Mesenchymal stem cell (in vitro differentiated cells and primary cell): ENCODE measurements at regions not wholly inside any gene's neighbourhood (a gene's known extent, or its start where the extent isn't known, plus 50 kb on each side); places are given as distances from the start of the nearest gene placed in this dataset.
"Not testable (repeated sequence)": the region's sequence is repeated elsewhere in the genome, so short reads cannot be mapped to it uniquely, and the experiment has no call there.

Experiments used
- DNase-seq: peaks from one replicate; pipeline ENCODE4 v3.0.0-alpha.2; 2013
- H2AFZ ChIP-seq: one replicate; pipeline ENCODE4 v1.6.1; 2013; ENCODE audit warnings: low read depth, mild to moderate bottlenecking, control low read depth, inconsistent platforms, low read length, moderate library complexity
- H2AK5ac ChIP-seq: 2 replicates; pipeline ENCODE4 v1.6.1; 2013; ENCODE audit warnings: low read length, moderate library complexity, mild to moderate bottlenecking, inconsistent platforms; ENCODE audit not compliant: severe bottlenecking
- H2BK120ac ChIP-seq: one replicate; pipeline ENCODE4 v1.6.1; 2013; ENCODE audit warnings: low read depth, mild to moderate bottlenecking, inconsistent platforms, low read length, moderate library complexity
- H2BK12ac ChIP-seq, 2 experiments: one replicate each; pipeline ENCODE4 v1.6.1; 2013; ENCODE audit warnings: inconsistent platforms in 2 of 2, low read length in 2 of 2, mild to moderate bottlenecking in 2 of 2, moderate library complexity in 2 of 2, control low read depth in 1 of 2
- H2BK15ac ChIP-seq: one replicate; pipeline ENCODE4 v1.6.1; 2013; ENCODE audit warnings: mild to moderate bottlenecking, low read depth, inconsistent platforms; ENCODE audit not compliant: poor library complexity, severe bottlenecking
- H2BK5ac ChIP-seq: 2 replicates; pipeline ENCODE4 v1.6.1; 2013; ENCODE audit warnings: low read depth, mild to moderate bottlenecking, low read length, control low read depth, inconsistent platforms; ENCODE audit not compliant: poor library complexity, severe bottlenecking
- H3K14ac ChIP-seq, 2 experiments: one replicate each; pipeline ENCODE4 v1.6.1; 2013; ENCODE audit warnings: inconsistent platforms in 2 of 2, low read length in 2 of 2, control low read depth in 1 of 2, mild to moderate bottlenecking in 1 of 2, moderate library complexity in 1 of 2
- H3K18ac ChIP-seq, 2 experiments: one replicate each; pipeline ENCODE4 v1.6.1; 2013; ENCODE audit warnings: inconsistent platforms in 2 of 2, low read length in 2 of 2, control low read depth in 1 of 2, low read depth in 1 of 2, mild to moderate bottlenecking in 1 of 2
- H3K23ac ChIP-seq, 2 experiments: one replicate each; pipeline ENCODE4 v1.6.1; 2013; ENCODE audit warnings: inconsistent platforms in 2 of 2, low read length in 2 of 2, mild to moderate bottlenecking in 2 of 2, moderate library complexity in 2 of 2, control low read depth in 1 of 2
- H3K27ac ChIP-seq: 2 replicates; pipeline ENCODE4 v1.5.1; 2013; ENCODE audit warnings: mild to moderate bottlenecking, moderate library complexity, low read length, control low read depth, inconsistent platforms; ENCODE audit not compliant: poor library complexity, severe bottlenecking
- H3K27me3 ChIP-seq, 2 experiments: 2 replicates each; pipeline versions ENCODE4 v1.6.1 to v1.7.0; 2013; ENCODE audit warnings: low read length in 2 of 2, mild to moderate bottlenecking in 2 of 2, moderate library complexity in 2 of 2, control low read depth in 1 of 2, inconsistent platforms in 1 of 2; ENCODE audit not compliant: control insufficient read depth in 1 of 2, insufficient read depth in 1 of 2
- H3K36me3 ChIP-seq, 2 experiments: 2 replicates each; pipeline versions ENCODE4 v1.6.1 to v1.7.0; 2013; ENCODE audit warnings: low read length in 2 of 2, control low read depth in 1 of 2, inconsistent platforms in 1 of 2, low read depth in 1 of 2, mild to moderate bottlenecking in 1 of 2; ENCODE audit not compliant: insufficient read depth in 2 of 2, control insufficient read depth in 1 of 2
- H3K4ac ChIP-seq, 2 experiments: one replicate each; pipeline ENCODE4 v1.6.1; 2013; ENCODE audit warnings: inconsistent platforms in 2 of 2, low read length in 2 of 2, mild to moderate bottlenecking in 2 of 2, moderate library complexity in 2 of 2, control low read depth in 1 of 2, low read depth in 1 of 2
- H3K4me1 ChIP-seq: 2 replicates; pipeline ENCODE4 v1.6.1; 2013; ENCODE audit warnings: low read depth, low read length, control low read depth; ENCODE audit not compliant: control insufficient read depth, insufficient read depth
- H3K4me2 ChIP-seq: 2 replicates; pipeline ENCODE4 v1.6.1; 2013; ENCODE audit warnings: low read length, mild to moderate bottlenecking, inconsistent platforms; ENCODE audit not compliant: poor library complexity, severe bottlenecking
- H3K4me3 ChIP-seq, 2 experiments: 2 replicates each; pipeline versions ENCODE4 v1.5.1 to v1.7.0; 2013; ENCODE audit warnings: low read length in 2 of 2, mild to moderate bottlenecking in 2 of 2, control low read depth in 1 of 2, low read depth in 1 of 2; ENCODE audit not compliant: insufficient read depth in 1 of 2
- H3K79me1 ChIP-seq: replicated peaks from 2 replicates; pipeline ENCODE4 v1.6.1; 2013; ENCODE audit warnings: mild to moderate bottlenecking, control low read depth, low read length, inconsistent platforms; ENCODE audit not compliant: poor library complexity, severe bottlenecking
- H3K9ac ChIP-seq: 2 replicates; pipeline ENCODE4 v1.7.0; 2013; ENCODE audit warnings: mild to moderate bottlenecking, low read length, moderate library complexity
- H3K9me3 ChIP-seq: 2 replicates; pipeline ENCODE4 v1.7.0; 2013; ENCODE audit warnings: mild to moderate bottlenecking, low read length; ENCODE audit not compliant: control insufficient read depth
- H4K8ac ChIP-seq: one replicate; pipeline ENCODE4 v1.6.1; 2013; ENCODE audit warnings: inconsistent platforms, mild to moderate bottlenecking, low read length, moderate library complexity
- H4K91ac ChIP-seq: one replicate; pipeline ENCODE4 v1.6.1; 2013; ENCODE audit warnings: mild to moderate bottlenecking, low read length, inconsistent platforms
- WGBS: methylation state at CpG from one replicate; pipeline ENCODE4 v1.1.7; 2013; ENCODE audit warnings: mixed read lengths; 5-methylcytosine and 5-hydroxymethylcytosine counted together

DNA sequence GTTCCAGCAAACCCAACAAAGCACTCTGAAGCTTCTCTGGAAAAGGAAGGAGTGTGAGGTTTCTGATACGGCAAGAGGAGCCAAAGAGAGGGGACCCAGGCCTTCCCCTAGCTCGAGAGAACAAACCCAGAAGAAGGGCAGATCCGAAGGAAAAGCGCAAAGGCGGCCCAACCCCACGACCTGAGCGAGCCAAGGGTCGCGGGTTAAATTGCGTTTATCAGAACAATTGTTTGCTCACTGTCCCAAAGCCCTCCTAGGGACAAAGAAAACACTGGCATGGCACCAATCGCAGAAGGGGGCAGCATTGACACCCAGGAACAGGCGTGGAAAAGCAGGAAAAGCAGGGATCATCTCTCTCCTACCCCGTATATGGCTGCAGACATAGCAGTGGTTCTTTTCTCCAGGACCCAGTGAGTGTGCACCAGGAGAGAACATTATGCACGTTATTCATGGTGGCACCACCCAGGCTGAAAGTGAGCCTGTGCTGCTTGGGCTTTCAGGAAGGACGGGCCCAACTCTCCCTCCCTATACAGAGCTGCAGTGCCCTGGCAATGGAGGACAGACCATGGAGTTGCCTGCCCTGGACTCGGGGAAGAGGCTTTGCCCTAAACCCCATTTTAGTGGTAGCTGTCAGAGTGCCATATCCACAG lies 167.0 kb downstream of the FAM72C start:
- not testable (repeated sequence) for H2BK120ac ChIP-seq, H3K36me3 ChIP-seq, H2BK5ac ChIP-seq, H2BK12ac ChIP-seq, DNase-seq, H3K23ac ChIP-seq, H3K14ac ChIP-seq, H4K91ac ChIP-seq, H3K18ac ChIP-seq, H3K9me3 ChIP-seq, H2AK5ac ChIP-seq, H3K79me1 ChIP-seq, H4K8ac ChIP-seq, H3K4ac ChIP-seq, H3K4me2 ChIP-seq, H3K4me1 ChIP-seq, H3K27ac ChIP-seq, H3K9ac ChIP-seq, H2AFZ ChIP-seq, H3K27me3 ChIP-seq, H2BK15ac ChIP-seq
- 28% methylated on average over 6 of the region's 16 CpGs for WGBS
- peak overlapping the region in 1 of 2 experiments; percentile 65 for H3K4me3 ChIP-seq

DNA sequence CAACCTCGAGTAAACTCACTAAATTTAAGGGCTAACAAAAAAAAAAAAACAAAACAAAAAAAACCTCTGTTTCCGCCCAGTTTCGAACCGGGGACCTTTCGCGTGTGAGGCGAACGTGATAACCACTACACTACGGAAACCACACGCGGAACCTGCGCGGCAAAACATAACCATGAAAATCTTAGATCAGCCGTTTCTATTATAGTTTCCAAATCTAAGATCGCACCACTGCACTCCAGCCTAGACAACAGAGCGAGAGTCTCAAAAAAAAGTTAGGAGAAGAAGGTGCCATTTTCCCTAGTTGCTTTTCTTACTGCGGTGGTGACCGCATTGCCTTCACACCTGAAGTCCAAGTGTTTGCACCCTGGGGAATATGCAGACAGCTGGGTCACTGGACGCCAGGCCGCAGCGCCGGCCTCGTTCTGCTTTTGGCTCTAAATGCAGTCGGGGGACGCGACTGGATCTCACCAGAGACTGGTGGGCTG lies 167.8 kb downstream of the FAM72C start:
- H2BK120ac ChIP-seq, H2AFZ ChIP-seq, H3K4ac ChIP-seq, H4K8ac ChIP-seq, H3K79me1 ChIP-seq, H2BK5ac ChIP-seq, H3K36me3 ChIP-seq, H2BK12ac ChIP-seq, H3K27me3 ChIP-seq, H2BK15ac ChIP-seq, H3K4me2 ChIP-seq, H3K14ac ChIP-seq, H3K4me1 ChIP-seq, H2AK5ac ChIP-seq, H3K23ac ChIP-seq, H4K91ac ChIP-seq, H3K18ac ChIP-seq, H3K27ac ChIP-seq, H3K9me3 ChIP-seq: not testable (repeated sequence)
- H3K9ac ChIP-seq, result peak overlapping the region; percentile 53
- peak overlapping the region in 1 of 2 experiments; percentile 91 for H3K4me3 ChIP-seq
- WGBS, result 0% methylated on average over 13 of the region's 26 CpGs
- peak; percentile 6 for DNase-seq

DNA sequence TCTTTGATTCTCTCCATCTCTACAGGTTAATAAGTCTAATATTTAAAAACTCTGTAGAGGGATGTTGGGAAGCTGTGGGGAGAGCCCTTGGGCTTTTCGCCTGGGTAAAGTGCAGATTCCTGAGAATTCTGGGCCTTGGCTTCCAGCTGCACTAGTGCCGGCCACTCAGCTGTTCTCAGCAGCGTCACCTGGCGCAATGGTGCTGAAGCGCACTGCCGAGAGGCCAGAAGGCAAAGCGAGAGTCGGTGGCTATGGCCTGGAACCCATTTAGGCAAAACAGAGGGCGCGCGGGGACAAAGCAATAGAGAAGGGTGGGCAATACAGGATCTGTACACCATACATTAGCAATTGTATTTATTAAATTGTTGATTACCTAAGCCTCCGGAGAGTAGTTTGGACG lies 168.7 kb downstream of the FAM72C start:
- H3K36me3 ChIP-seq, H4K8ac ChIP-seq, H2BK12ac ChIP-seq, H2AFZ ChIP-seq, H3K23ac ChIP-seq, H3K79me1 ChIP-seq, H3K4me2 ChIP-seq, H3K4me3 ChIP-seq, H4K91ac ChIP-seq, H3K9ac ChIP-seq, H3K14ac ChIP-seq, H3K9me3 ChIP-seq, H3K4ac ChIP-seq, H2BK15ac ChIP-seq, H3K27ac ChIP-seq, H2AK5ac ChIP-seq, H3K4me1 ChIP-seq, H2BK120ac ChIP-seq, H3K27me3 ChIP-seq, DNase-seq, H3K18ac ChIP-seq, H2BK5ac ChIP-seq: not testable (repeated sequence)
- WGBS, result no CpG with 5 or more reads among the region's 13 CpGs

DNA sequence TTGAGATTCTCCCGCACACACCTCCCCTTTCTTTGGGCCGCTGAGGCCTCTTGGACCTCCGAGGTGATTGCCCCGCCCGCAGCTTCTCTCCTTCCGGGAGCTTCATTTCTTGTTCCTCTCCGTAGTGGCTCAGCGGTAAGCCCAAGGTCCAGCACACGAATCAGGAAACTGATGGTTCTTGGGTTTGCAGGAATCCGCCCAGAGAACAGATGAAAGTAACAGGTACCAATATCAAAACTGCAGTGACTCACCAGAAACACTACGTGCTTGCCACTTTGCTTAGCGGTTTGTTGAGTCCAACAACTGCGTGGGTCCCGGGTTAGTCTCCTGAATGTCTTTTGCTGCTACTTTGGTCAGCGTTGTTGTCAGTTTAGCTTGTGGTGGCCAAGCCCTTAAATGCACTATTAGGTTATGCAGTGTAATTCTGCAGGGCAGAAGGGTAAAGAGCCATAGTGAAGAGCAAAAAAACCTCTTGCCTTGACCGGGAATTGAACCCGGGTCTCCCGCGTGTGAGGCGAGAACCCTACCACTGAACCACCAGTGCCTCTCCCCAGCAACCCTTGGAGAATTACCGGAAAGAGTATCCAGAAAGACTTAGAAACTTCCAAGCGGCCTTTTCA lies 172.1 kb downstream of the FAM72C start:
- no CpG with 5 or more reads among the region's 22 CpGs for WGBS
- H3K36me3 ChIP-seq, H4K91ac ChIP-seq, H3K4me3 ChIP-seq, H2BK5ac ChIP-seq, H3K23ac ChIP-seq, H3K14ac ChIP-seq, H4K8ac ChIP-seq, H2BK120ac ChIP-seq, H3K18ac ChIP-seq, H3K79me1 ChIP-seq, H3K27ac ChIP-seq, H3K4me1 ChIP-seq, H3K9me3 ChIP-seq, H3K9ac ChIP-seq, H2AFZ ChIP-seq, H3K4ac ChIP-seq, H2AK5ac ChIP-seq, H3K4me2 ChIP-seq, H2BK12ac ChIP-seq, H2BK15ac ChIP-seq, H3K27me3 ChIP-seq, DNase-seq: not testable (repeated sequence)
